Breast epithelium (tissue), 4 donors: ENCODE measurements at regions not wholly inside any gene's neighbourhood (a gene's known extent, or its start where the extent isn't known, plus 50 kb on each side); places are given as distances from the start of the nearest gene placed in this dataset.

ENCODE experiments used
- DNase-seq, 2 donors: peaks; one replicate each; pipeline ENCODE4 v3.0.0-alpha.2; 2019; ENCODE audit warnings: low spot score in 2 of 2
- H3K27ac ChIP-seq, 2 donors: fragments of 200-600 bp; sonication (generic) in 1 of 2; one replicate each; pipeline ENCODE4 v1.5.1; 2016 to 2019; ENCODE audit warnings: mild to moderate bottlenecking in 1 of 2
- H3K27me3 ChIP-seq, 2 donors: fragments of 200-600 bp; sonication (generic) in 1 of 2; one replicate each; pipeline versions ENCODE4 v1.5.1 to v1.6.0; 2017 to 2019; ENCODE audit warnings: control low read depth in 1 of 2, mild to moderate bottlenecking in 1 of 2
- H3K36me3 ChIP-seq: fragments of 200-600 bp; one replicate; pipeline ENCODE4 v1.5.1; 2019
- H3K4me1 ChIP-seq, 2 donors: fragments of 200-600 bp; sonication (generic); one replicate each; pipeline ENCODE4 v1.5.1; 2016 to 2019; ENCODE audit warnings: control low read depth in 1 of 2
- H3K4me3 ChIP-seq, 3 donors: fragments of 200-600 bp; sonication (generic); 1 replicate in 2 of 3; 2 replicates in 1 of 3; pipeline ENCODE4 v1.5.1; 2016 to 2019; ENCODE audit warnings: mild to moderate bottlenecking in 3 of 3, moderate library complexity in 2 of 3
- H3K9me3 ChIP-seq, 2 donors: fragments of 200-600 bp; sonication (generic) in 1 of 2; one replicate each; pipeline ENCODE4 v1.5.1; 2016 to 2019; ENCODE audit warnings: control low read depth in 1 of 2
- CTCF ChIP-seq, 3 donors: fragments of 450-650 bp; IDR thresholded peaks; one replicate each; pipeline ENCODE4 v1.5.1; 2016 to 2017; ENCODE audit warnings: antibody characterized with exemption in 3 of 3, mild to moderate bottlenecking in 3 of 3, moderate library complexity in 3 of 3
- POLR2A ChIP-seq: fragments of 450-650 bp; IDR thresholded peaks from one replicate; pipeline ENCODE4 v1.6.1; 2016; ENCODE audit warnings: antibody characterized with exemption, mild to moderate bottlenecking, moderate library complexity
- POLR2AphosphoS5 ChIP-seq, 3 donors: sonication (generic); formaldehyde crosslinking; IDR thresholded peaks; one replicate each; pipeline ENCODE4 v1.6.1; 2017; ENCODE audit warnings: antibody characterized with exemption in 3 of 3
- intact Hi-C: fragments of 100-400 bp; cut with DNase I; formaldehyde crosslinking; loops from one replicate; pipeline ENCODE4 v1.15.1; 2023; ENCODE audit warnings: low total_unique reads

DNA sequence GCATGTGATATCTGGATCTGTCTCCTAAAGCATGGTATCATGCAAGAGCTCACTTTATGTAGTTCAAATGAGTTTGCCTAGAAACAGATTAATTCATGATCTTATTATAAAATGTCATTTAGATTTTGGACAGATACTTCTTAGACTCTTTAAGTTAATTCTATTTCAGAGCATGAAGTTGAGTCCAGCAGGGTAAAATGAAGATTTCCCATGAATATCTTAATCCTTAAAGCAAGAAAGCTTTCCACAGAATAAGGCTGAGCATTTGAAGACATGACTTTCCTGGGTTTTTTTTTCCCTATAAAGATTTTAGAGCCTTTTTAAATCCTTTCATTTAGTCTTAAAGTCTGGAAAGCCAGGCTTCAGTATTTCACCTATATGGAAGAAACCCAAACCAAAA lies 556.0 kb upstream of the GJE1 start:
- DNase-seq, result no peak
- Histone ChIP-seq H3K4me1 (no peaks in the 10 kb centered on the region), H3K27ac (no peak overlapping the region), H3K36me3 (no peaks in the 10 kb centered on the region), H3K4me3 (no peak overlapping the region), H3K9me3 (no peaks in the 10 kb centered on the region), H3K27me3 (no peaks in the 10 kb centered on the region)
- TF ChIP-seq CTCF (IDR thresholded peaks at IDR 0.05) (no peak), POLR2AphosphoS5 (IDR thresholded peaks at IDR 0.05) (no peak), POLR2A (no peak)
- intact Hi-C loops, result no loop called here

DNA sequence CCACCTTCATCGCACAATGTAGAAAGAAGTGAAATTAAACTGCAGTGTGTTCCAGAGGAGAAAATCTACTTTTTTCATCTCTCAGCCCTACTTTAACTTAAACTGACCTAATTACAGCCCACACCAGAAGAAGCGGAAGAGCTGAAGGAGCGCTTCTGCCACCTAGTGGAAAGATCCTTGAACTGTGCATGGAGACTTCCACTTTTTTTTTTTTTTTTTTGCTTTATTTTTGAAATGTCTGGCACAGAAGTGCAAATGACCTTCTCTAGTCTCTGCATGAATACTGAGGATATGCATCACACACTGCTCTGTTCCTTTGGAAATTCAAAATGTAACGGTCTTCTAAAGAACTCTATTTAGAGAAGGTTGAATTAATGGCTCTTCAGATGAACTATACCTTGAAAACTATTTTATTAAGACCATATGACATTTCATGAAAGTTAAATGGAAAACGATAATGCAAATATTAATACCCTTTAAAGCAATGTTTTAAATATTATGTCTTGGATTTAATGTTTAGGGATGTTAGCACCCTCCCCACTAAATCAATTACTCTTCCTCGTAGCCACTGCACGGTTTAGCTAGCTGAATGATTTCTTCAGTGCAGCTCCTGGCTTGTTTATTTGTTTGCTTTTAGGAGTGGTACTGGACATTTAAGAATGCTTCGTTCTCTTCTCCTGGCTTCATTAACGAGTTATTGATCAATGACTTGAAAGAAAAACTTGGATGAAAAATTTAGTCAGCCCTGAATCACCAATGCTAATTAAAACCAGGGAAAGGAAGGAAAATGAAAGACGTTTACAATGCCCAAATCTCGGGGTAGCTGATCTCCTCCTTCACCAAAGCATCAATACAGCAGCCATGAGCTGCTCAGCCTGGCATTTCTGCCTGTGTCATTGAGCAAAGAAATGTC lies 569.6 kb upstream of the GJE1 start:
- peak overlapping the region; percentile 50 to 85 for H3K27ac ChIP-seq
- H3K36me3 ChIP-seq, result no peaks in the 10 kb centered on the region
- H3K4me3 ChIP-seq, result peak overlapping the region; percentile 19 to 59 (median 34)
- H3K4me1 ChIP-seq, result no peaks in the 10 kb centered on the region
- H3K27me3 ChIP-seq, result no peaks in the 10 kb centered on the region
- DNase-seq, result peak in 1 of 2 donors; percentile 35
- intact Hi-C loops, result no loop called here
- no peaks in the 10 kb centered on the region for H3K9me3 ChIP-seq
- peak; percentile 78 to 86 (median 84) for TF ChIP-seq CTCF (IDR thresholded peaks at IDR 0.05)
- TF ChIP-seq POLR2AphosphoS5 (IDR thresholded peaks at IDR 0.05), result no peak

DNA sequence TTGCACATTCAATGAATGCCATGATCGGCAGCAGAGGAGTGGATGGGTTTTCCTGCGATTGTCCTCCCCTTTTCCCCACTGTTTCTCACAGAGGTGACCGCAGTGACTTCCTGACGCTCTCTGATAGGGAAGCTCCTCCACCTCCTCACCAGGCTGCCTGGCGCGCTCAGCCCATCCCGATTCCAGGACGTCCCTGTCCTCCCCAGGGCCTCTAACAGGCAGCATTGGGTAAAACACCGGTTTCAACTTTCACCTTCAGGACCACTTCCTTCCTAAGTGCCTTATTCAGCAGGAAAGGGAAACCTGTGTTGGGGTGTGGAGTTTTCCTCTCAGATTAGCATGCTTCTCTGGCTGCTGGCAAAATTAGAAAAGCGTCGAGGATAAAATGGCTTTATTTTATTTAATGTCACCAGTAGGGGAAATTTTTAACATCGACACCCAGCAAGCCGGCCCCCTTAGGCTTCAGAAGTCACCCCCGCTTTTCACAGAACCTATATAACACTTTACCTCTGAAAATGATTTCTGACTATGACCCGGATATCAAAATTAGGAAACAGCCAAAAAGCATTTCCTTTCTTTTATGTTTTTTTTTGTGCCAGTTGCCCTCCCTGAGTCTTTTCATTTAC lies 570.4 kb upstream of the GJE1 start:
- intact Hi-C loops, result no loop called here
- Histone ChIP-seq H3K9me3 (no peaks in the 10 kb centered on the region), H3K36me3 (no peaks in the 10 kb centered on the region), H3K4me1 (no peaks in the 10 kb centered on the region), H3K27me3 (no peaks in the 10 kb centered on the region), H3K27ac (peak overlapping the region; percentile 50 to 85), H3K4me3 (peak overlapping the region; percentile 19 to 59 (median 34))
- no peak for DNase-seq
- no peak for TF ChIP-seq CTCF (IDR thresholded peaks at IDR 0.05)
- TF ChIP-seq POLR2AphosphoS5 (IDR thresholded peaks at IDR 0.05), result no peak
- TF ChIP-seq POLR2A, result no peak

DNA sequence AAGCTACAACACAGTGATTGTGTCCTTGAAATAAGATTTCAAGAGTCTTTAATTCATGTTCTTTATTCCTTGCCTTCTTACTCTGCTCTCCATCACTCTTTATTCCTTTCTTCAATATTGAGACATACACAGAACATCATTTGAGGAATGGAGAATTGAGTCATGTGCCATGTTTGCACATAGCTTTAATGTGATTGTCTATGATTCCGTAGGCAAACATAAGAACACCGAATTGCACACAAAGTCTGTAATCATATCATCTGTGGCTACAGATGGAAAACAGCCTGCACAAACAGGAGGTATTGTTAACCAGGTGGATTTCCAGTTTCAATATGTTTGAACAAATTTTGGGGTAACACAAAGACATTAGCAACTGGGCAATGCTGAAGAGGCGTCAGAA lies 571.6 kb upstream of the GJE1 start:
- H3K9me3 ChIP-seq, result no peaks in the 10 kb centered on the region
- TF ChIP-seq CTCF (IDR thresholded peaks at IDR 0.05) (no peak), POLR2A (no peak), POLR2AphosphoS5 (IDR thresholded peaks at IDR 0.05) (no peak)
- no peaks in the 10 kb centered on the region for H3K27me3 ChIP-seq
- no peaks in the 10 kb centered on the region for H3K36me3 ChIP-seq
- intact Hi-C loops, result no loop called here
- no peak for DNase-seq
- no peaks in the 10 kb centered on the region for H3K4me1 ChIP-seq
- H3K4me3 ChIP-seq, result no peak overlapping the region
- H3K27ac ChIP-seq, result no peak overlapping the region

GRCh38 chr6:141552463-141552862 lies 580.3 kb upstream of the GJE1 start:
- no peaks in the 10 kb centered on the region for H3K36me3 ChIP-seq
- no peaks in the 10 kb centered on the region for H3K4me1 ChIP-seq
- TF ChIP-seq POLR2AphosphoS5 (IDR thresholded peaks at IDR 0.05) (no peak), POLR2A (no peak)
- intact Hi-C loops, result no loop called here
- peak overlapping the region in 1 of 2 donors; percentile 19 for H3K27ac ChIP-seq
- no peak overlapping the region for H3K4me3 ChIP-seq
- no peaks in the 10 kb centered on the region for H3K27me3 ChIP-seq
- DNase-seq, result no peak
- H3K9me3 ChIP-seq, result no peaks in the 10 kb centered on the region
